GM23338 (cell line): ENCODE measurements at regions not wholly inside any gene's neighbourhood (a gene's known extent, or its start where the extent isn't known, plus 50 kb on each side); places are given as distances from the start of the nearest gene placed in this dataset.

Experiments
- ATAC-seq: fragments of 200-7000 bp; cut with Tn5 transposase; 3 replicates; pipeline ENCODE4 v1.9.1; 2020
- DNase-seq: peaks from one replicate; pipeline ENCODE4 v3.0.0-alpha.2; 2015; ENCODE audit warnings: low spot score
- H2AFZ ChIP-seq: fragments of 200-600 bp; sonication (generic); 2 replicates; pipeline ENCODE4 v1.8.0; 2016; ENCODE audit warnings: antibody characterized with exemption, mild to moderate bottlenecking, moderate library complexity
- H3F3A ChIP-seq: fragments of 200-600 bp; sonication (generic); replicated peaks from 2 replicates; pipeline ENCODE4 v1.8.0; 2017; ENCODE audit warnings: antibody characterized with exemption, mixed run types, low read depth
- H3K27ac ChIP-seq: fragments of 200-600 bp; sonication (generic); 2 replicates; pipeline ENCODE4 v1.6.1; 2016; ENCODE audit warnings: low read depth
- H3K27me3 ChIP-seq: fragments of 200-600 bp; sonication (generic); 2 replicates; pipeline ENCODE4 v1.8.0; 2016; ENCODE audit warnings: mild to moderate bottlenecking, mixed run types, moderate library complexity; ENCODE audit not compliant: insufficient read depth
- H3K36me3 ChIP-seq: fragments of 200-600 bp; sonication (generic); 2 replicates; pipeline ENCODE4 v1.8.0; 2016; ENCODE audit warnings: mild to moderate bottlenecking; ENCODE audit not compliant: insufficient read depth
- H3K4me1 ChIP-seq: fragments of 200-600 bp; sonication (generic); 2 replicates; pipeline ENCODE4 v1.8.0; 2016; ENCODE audit warnings: mild to moderate bottlenecking, moderate library complexity; ENCODE audit not compliant: insufficient read depth
- H3K4me2 ChIP-seq: fragments of 200-600 bp; sonication (generic); 2 replicates; pipeline ENCODE4 v1.7.1; 2017; ENCODE audit warnings: mixed run types
- H3K4me3 ChIP-seq: fragments of 200-600 bp; sonication (generic); 2 replicates; pipeline ENCODE4 v1.6.1; 2016; ENCODE audit warnings: mixed run types
- H3K79me2 ChIP-seq: fragments of 200-600 bp; sonication (generic); replicated peaks from 2 replicates; pipeline ENCODE4 v1.8.0; 2017; ENCODE audit warnings: mild to moderate bottlenecking; ENCODE audit not compliant: insufficient read depth
- H3K9me2 ChIP-seq: fragments of 200-600 bp; sonication (generic); 2 replicates; pipeline ENCODE4 v1.8.0; 2017; ENCODE audit not compliant: insufficient read depth
- H4K20me1 ChIP-seq: fragments of 200-600 bp; sonication (generic); replicated peaks from 2 replicates; pipeline ENCODE4 v1.8.0; 2017; ENCODE audit warnings: mild to moderate bottlenecking; ENCODE audit not compliant: insufficient read depth
- H3K27ac Mint-ChIP-seq: 2 replicates; pipeline ENCODE4 v1.8.0; 2020; ENCODE audit warnings: inconsistent platforms, mild to moderate bottlenecking, moderate library complexity, mixed read lengths
- H3K27me3 Mint-ChIP-seq: 3 replicates; pipeline ENCODE4 v1.8.0; 2022; ENCODE audit warnings: low read depth, mild to moderate bottlenecking, moderate library complexity, mixed read lengths, inconsistent platforms; ENCODE audit not compliant: insufficient read depth, poor library complexity
- H3K36me3 Mint-ChIP-seq: 3 replicates; pipeline ENCODE4 v1.8.0; 2021; ENCODE audit warnings: low read depth, mild to moderate bottlenecking, inconsistent platforms, moderate library complexity, mixed read lengths
- H3K4me1 Mint-ChIP-seq: 3 replicates; pipeline ENCODE4 v1.8.0; 2020; ENCODE audit warnings: mild to moderate bottlenecking, inconsistent platforms, mixed read lengths
- H3K4me3 Mint-ChIP-seq: 3 replicates; pipeline ENCODE4 v1.8.0; 2021; ENCODE audit warnings: moderate library complexity, mild to moderate bottlenecking, inconsistent platforms, mixed read lengths
- H3K9me3 Mint-ChIP-seq: 3 replicates; pipeline ENCODE4 v1.8.0; 2020; ENCODE audit warnings: moderate library complexity, mild to moderate bottlenecking, inconsistent platforms, mixed read lengths
- CREB1 ChIP-seq: fragments of 250-450 bp; sonication (Bioruptor Pico); IDR thresholded peaks from 2 replicates; pipeline ENCODE4 v1.5.0; 2020; ENCODE audit warnings: low read depth, mild to moderate bottlenecking, moderate library complexity
- CTCF ChIP-seq, 2 experiments: fragments of 200-600 bp in 1 of 2; sonication (generic) in 1 of 2; conservative IDR thresholded peaks; 2 replicates each; pipeline versions ENCODE4 v1.5.1 to v1.6.1; 2016 to 2017; ENCODE audit warnings: antibody characterized with exemption in 2 of 2, low read depth in 2 of 2, mild to moderate bottlenecking in 2 of 2, moderate library complexity in 1 of 2
- ETS1 ChIP-seq: IDR thresholded peaks from 2 replicates; pipeline ENCODE4 v1.6.1; 2016; ENCODE audit warnings: antibody characterized with exemption
- EZH2 ChIP-seq: fragments of 200-600 bp; sonication (generic); IDR thresholded peaks from one replicate; pipeline ENCODE4 v1.8.0; 2017; ENCODE audit warnings: antibody characterized with exemption, mild to moderate bottlenecking, low read depth; ENCODE audit not compliant: unreplicated experiment
- EZH2phosphoT487 ChIP-seq: fragments of 200-600 bp; sonication (generic); IDR thresholded peaks from one replicate; pipeline ENCODE4 v1.8.1; 2018; ENCODE audit warnings: antibody characterized with exemption; ENCODE audit not compliant: unreplicated experiment
- JUNB ChIP-seq: IDR thresholded peaks from one replicate; pipeline ENCODE4 v1.6.1; 2016; ENCODE audit warnings: antibody characterized with exemption; ENCODE audit not compliant: unreplicated experiment
- NANOG ChIP-seq: IDR thresholded peaks from 2 replicates; pipeline ENCODE4 v1.6.1; 2016; ENCODE audit warnings: antibody characterized with exemption, borderline replicate concordance
- POLR2AphosphoS5 ChIP-seq: IDR thresholded peaks from 2 replicates; pipeline ENCODE4 v1.6.1; 2016; ENCODE audit warnings: antibody characterized with exemption, low read depth
- REST ChIP-seq: IDR thresholded peaks from one replicate; pipeline ENCODE4 v1.6.1; 2018; ENCODE audit warnings: antibody characterized with exemption; ENCODE audit not compliant: unreplicated experiment
- STAT1 ChIP-seq: IDR thresholded peaks from one replicate; pipeline ENCODE4 v1.6.1; 2016; ENCODE audit warnings: antibody characterized with exemption; ENCODE audit not compliant: unreplicated experiment
- ZNF114 ChIP-seq: fragments of 250-450 bp; sonication (Bioruptor Pico); IDR thresholded peaks from 2 replicates; pipeline ENCODE4 v1.5.0; 2020; ENCODE audit warnings: mild to moderate bottlenecking, moderate library complexity
- ZNF331 ChIP-seq: fragments of 250-450 bp; sonication (Bioruptor Pico); IDR thresholded peaks from 2 replicates; pipeline ENCODE4 v1.5.0; 2020; ENCODE audit warnings: low read depth, mild to moderate bottlenecking, moderate library complexity

- Mint-ChIP-seq H3K27me3 (peaks cover 1% of the 10 kb centered on the region), H3K4me1 (peaks cover 37% of the 10 kb centered on the region), H3K9me3 (no peaks in the 10 kb centered on the region; the same call in 2 of the 3 replicates), H3K4me3 (no peak overlapping the region), H3K27ac (no peak overlapping the region), H3K36me3 (no peaks in the 10 kb centered on the region)
- no peak overlapping the region for H3K4me2 ChIP-seq
- no peaks in the 10 kb centered on the region for H4K20me1 ChIP-seq
- no peak for TF ChIP-seq ZNF331
- no peak for TF ChIP-seq JUNB
- TF ChIP-seq POLR2AphosphoS5, result no peak
- TF ChIP-seq NANOG, result no peak
- no peak for TF ChIP-seq ZNF114 (CRISPR knock-in tag)
- no peak for TF ChIP-seq STAT1
- no peak for TF ChIP-seq CREB1 (CRISPR knock-in tag)
- no peak for TF ChIP-seq ETS1
- TF ChIP-seq EZH2phosphoT487, result no peak
- no peak for TF ChIP-seq CTCF (conservative IDR thresholded peaks at IDR 0.05; ENCODE audit: low read depth in 2 of 2)
- H2AFZ ChIP-seq, result no peak overlapping the region
- H3K79me2 ChIP-seq, result no peaks in the 10 kb centered on the region
- no peaks in the 10 kb centered on the region for H3K9me2 ChIP-seq
- no peaks in the 10 kb centered on the region for H3K27me3 ChIP-seq
- no peaks in the 10 kb centered on the region for H3K36me3 ChIP-seq
- ATAC-seq (no peak), DNase-seq (no peak)
- H3F3A ChIP-seq, result no peaks in the 10 kb centered on the region
- no peak overlapping the region for H3K27ac ChIP-seq
- H3K4me1 ChIP-seq, result peaks cover 24% of the 10 kb centered on the region
- H3K4me3 ChIP-seq, result no peak overlapping the region
Observed at GRCh38 chr2:8195784-8196183, 486.1 kb upstream of the ID2 start.

- peaks cover 1% of the 10 kb centered on the region for H3K27me3 Mint-ChIP-seq
Observed at GRCh38 chr2:8196316-8196715, 485.5 kb upstream of the ID2 start.

More at GRCh38 chr2:8196316-8196715, 485.5 kb upstream of the ID2 start:
- no peaks in the 10 kb centered on the region for H3K27me3 ChIP-seq
- no peak overlapping the region for H3K4me2 ChIP-seq
- no peaks in the 10 kb centered on the region; the same call in 2 of the 3 replicates for H3K9me3 Mint-ChIP-seq
- H2AFZ ChIP-seq, result no peak overlapping the region
- no peak for TF ChIP-seq ETS1
- TF ChIP-seq ZNF114 (CRISPR knock-in tag), result no peak
- TF ChIP-seq NANOG, result no peak
- TF ChIP-seq ZNF331, result no peak
- no peak for TF ChIP-seq CTCF (conservative IDR thresholded peaks at IDR 0.05; ENCODE audit: low read depth in 2 of 2)
- TF ChIP-seq JUNB, result no peak
- TF ChIP-seq CREB1 (CRISPR knock-in tag), result no peak
- TF ChIP-seq STAT1, result no peak
- no peak for TF ChIP-seq EZH2
- TF ChIP-seq EZH2phosphoT487, result no peak
- TF ChIP-seq POLR2AphosphoS5, result no peak
- no peak for TF ChIP-seq REST
- H3K36me3 ChIP-seq, result no peaks in the 10 kb centered on the region
- no peak overlapping the region for H3K4me3 Mint-ChIP-seq
- no peaks in the 10 kb centered on the region for H3F3A ChIP-seq
- ATAC-seq, result no peak
- H3K27ac ChIP-seq, result no peak overlapping the region
- H3K36me3 Mint-ChIP-seq, result no peaks in the 10 kb centered on the region
- no peaks in the 10 kb centered on the region for H3K79me2 ChIP-seq
- no peaks in the 10 kb centered on the region for H4K20me1 ChIP-seq
- H3K4me3 ChIP-seq, result no peak overlapping the region
- H3K27ac Mint-ChIP-seq, result no peak overlapping the region
- no peak for DNase-seq
- H3K9me2 ChIP-seq, result no peaks in the 10 kb centered on the region
- H3K4me1 ChIP-seq, result peaks cover 24% of the 10 kb centered on the region
- H3K4me1 Mint-ChIP-seq, result peaks cover 37% of the 10 kb centered on the region
